K562 (cell line): ENCODE measurements at regions not wholly inside any gene's neighbourhood (a gene's known extent, or its start where the extent isn't known, plus 50 kb on each side); places are given as distances from the start of the nearest gene placed in this dataset.

ENCODE experiments used
- ATAC-seq: fragments of 200-7000 bp; cut with Tn5 transposase; 3 replicates; pipeline ENCODE4 v1.9.1; 2020; ENCODE audit warnings: moderate library complexity
- BruUV-seq: library from RNA; stranded (reverse); fragments of 400-500 nt; replicated peaks from 2 replicates; lab custom pipeline; 2021; lab: Mats Ljungman, UMichigan
- CTCF ChIA-PET: fragments of 300-600 bp; formaldehyde crosslinking; extraction: SDS; loops from one replicate; lab custom pipeline; 2021; ENCODE audit warnings: low intra/inter-chr PET ratio; lab: Yijun Ruan, JAX
- POLR2A ChIA-PET: fragments of 300-600, 350-650 bp; sonication (Branson Sonifier 250); formaldehyde crosslinking; extraction: SDS; loops from one replicate; lab custom pipeline; 2021; ENCODE audit warnings: antibody characterized with exemption, inconsistent platforms; lab: Yijun Ruan, JAX
- DNase-seq, 4 experiments: peaks; one replicate each; pipeline versions ENCODE4 v3.0.0 to v3.0.0-alpha.2; 2011 to 2018; ENCODE audit warnings: low spot score in 3 of 4, mixed read lengths in 3 of 4; ENCODE audit errors: extremely low read depth in 1 of 4
- FAIRE-seq: peaks from 2 replicates; lab custom pipeline; 2011; peaks lifted over from hg19 to GRCh38; lab: Jason Lieb, UNC
- H2AFZ ChIP-seq: 2 replicates; pipeline ENCODE4 v1.6.0; 2011; ENCODE audit warnings: low read depth, low read length, control low read depth, inconsistent platforms
- H3K27ac ChIP-seq: fragments of 200-600 bp; 3 replicates; pipeline ENCODE4 v1.8.0; 2011; ENCODE audit warnings: low read depth, mild to moderate bottlenecking, control low read depth, inconsistent platforms, low read length, moderate library complexity, mixed read lengths; ENCODE audit errors: extremely low read depth
- H3K27me3 ChIP-seq, 2 experiments: fragments of 300-600 bp in 1 of 2; 2 replicates in 1 of 2; 3 replicates in 1 of 2; pipeline versions ENCODE4 v1.6.0 to v1.8.0; 2011; ENCODE audit warnings: inconsistent platforms in 2 of 2, low read length in 2 of 2, mild to moderate bottlenecking in 1 of 2, mixed read lengths in 1 of 2, moderate library complexity in 1 of 2; ENCODE audit not compliant: control insufficient read depth in 2 of 2, insufficient read depth in 2 of 2
- H3K36me3 ChIP-seq: fragments of 300-600 bp; 3 replicates; pipeline ENCODE4 v1.8.0; 2011; ENCODE audit warnings: mild to moderate bottlenecking, low read length, inconsistent platforms; ENCODE audit not compliant: control insufficient read depth, insufficient read depth
- H3K4me1 ChIP-seq, 2 experiments: fragments of 200-600 bp in 1 of 2; replicated peaks in 1 of 2; 2 replicates in 1 of 2; 3 replicates in 1 of 2; pipeline versions ENCODE4 v1.5.1 to v1.8.0; 2011; ENCODE audit warnings: inconsistent platforms in 2 of 2, low read length in 2 of 2, mild to moderate bottlenecking in 1 of 2, mixed read lengths in 1 of 2, moderate library complexity in 1 of 2; ENCODE audit not compliant: control insufficient read depth in 2 of 2, insufficient read depth in 2 of 2
- H3K4me2 ChIP-seq: 2 replicates; pipeline ENCODE4 v1.6.1; 2011; ENCODE audit warnings: low read length, control low read depth, inconsistent platforms, mixed read lengths; ENCODE audit not compliant: insufficient read depth
- H3K4me3 ChIP-seq: fragments of 200-600 bp; sonication (generic), shearing (Covaris generic); 2 replicates; pipeline ENCODE4 v1.5.1; 2016; ENCODE audit warnings: control low read depth, inconsistent platforms
- H3K79me2 ChIP-seq: fragments of 200-600 bp; 3 replicates; pipeline ENCODE4 v1.8.0; 2011; ENCODE audit warnings: low read length, inconsistent platforms; ENCODE audit not compliant: control insufficient read depth, insufficient read depth
- H3K9ac ChIP-seq, 2 experiments: 2 replicates each; pipeline versions ENCODE4 v1.6.0 to v1.6.1; 2011; ENCODE audit warnings: low read depth in 2 of 2, low read length in 2 of 2, control low read depth in 1 of 2, inconsistent platforms in 1 of 2, mild to moderate bottlenecking in 1 of 2, mixed read lengths in 1 of 2; ENCODE audit not compliant: insufficient read depth in 1 of 2
- H3K9me1 ChIP-seq: one replicate; pipeline ENCODE4 v1.6.0; 2011; ENCODE audit warnings: inconsistent platforms, mild to moderate bottlenecking, low read length, moderate library complexity; ENCODE audit not compliant: control insufficient read depth, insufficient read depth
- H3K9me3 ChIP-seq: replicated peaks from 2 replicates; pipeline ENCODE4 v1.5.1; 2011; ENCODE audit warnings: low read depth, low read length, inconsistent platforms; ENCODE audit not compliant: control insufficient read depth, insufficient read depth
- H4K20me1 ChIP-seq: replicated peaks from 2 replicates; pipeline ENCODE4 v1.6.1; 2011; ENCODE audit warnings: low read length, inconsistent platforms, mixed read lengths; ENCODE audit not compliant: control insufficient read depth, insufficient read depth
- BCOR ChIP-seq: fragments of 450-650 bp; IDR thresholded peaks from 2 replicates; pipeline ENCODE4 v1.6.1; 2016
- BRF1 ChIP-seq: IDR thresholded peaks from 3 replicates; pipeline ENCODE4 v1.6.1; 2011; ENCODE audit warnings: borderline replicate concordance, mild to moderate bottlenecking; ENCODE audit not compliant: insufficient read length; ENCODE audit errors: extremely low read depth
- CXXC5 ChIP-seq: fragments of 250-450 bp; sonication (Bioruptor Pico); IDR thresholded peaks from 2 replicates; pipeline ENCODE4 v1.8.0; 2022; ENCODE audit warnings: inconsistent platforms, mild to moderate bottlenecking, moderate library complexity
- EP400 ChIP-seq: fragments of 450-650 bp; IDR thresholded peaks from 2 replicates; pipeline ENCODE4 v1.6.1; 2017; ENCODE audit warnings: antibody characterized with exemption, mild to moderate bottlenecking, moderate library complexity
- HNRNPK ChIP-seq: fragments of 200-400 bp; formaldehyde crosslinking; IDR thresholded peaks from one replicate; pipeline ENCODE4 v1.6.1; 2018; ENCODE audit warnings: mild to moderate bottlenecking, low read depth, low read length; ENCODE audit not compliant: poor library complexity, severe bottlenecking
- JUNB ChIP-seq: fragments of 450-650 bp; formaldehyde crosslinking; conservative IDR thresholded peaks from 2 replicates; pipeline ENCODE4 v1.4.0; 2020; ENCODE audit warnings: mild to moderate bottlenecking
- KDM1A ChIP-seq, 2 experiments: fragments of 450-650 bp; IDR thresholded peaks; 2 replicates each; pipeline ENCODE4 v1.6.1; 2016; ENCODE audit warnings: mild to moderate bottlenecking in 2 of 2
- MXI1 ChIP-seq: IDR thresholded peaks from 2 replicates; pipeline ENCODE4 v1.6.1; 2011; ENCODE audit warnings: low read depth, mild to moderate bottlenecking, improper control_type of control experiment, low read length
- RBM25 ChIP-seq: fragments of 200-400 bp; formaldehyde crosslinking; IDR thresholded peaks from 2 replicates; pipeline ENCODE4 v1.6.1; 2018; ENCODE audit warnings: low read length, low read depth, moderate library complexity; ENCODE audit not compliant: severe bottlenecking
- SMARCC2 ChIP-seq: fragments of 450-650 bp; IDR thresholded peaks from 2 replicates; pipeline ENCODE4 v1.6.1; 2017; ENCODE audit warnings: antibody characterized with exemption, moderate library complexity, mild to moderate bottlenecking, low read depth
- TARDBP ChIP-seq: fragments of 450-650 bp; IDR thresholded peaks from 2 replicates; pipeline ENCODE4 v1.6.1; 2016
- ZBTB33 ChIP-seq: sonication (generic); formaldehyde crosslinking; IDR thresholded peaks from 2 replicates; pipeline ENCODE4 v1.8.1; 2023; ENCODE audit warnings: mild to moderate bottlenecking, missing genetic modification reagents
- ZFP36 ChIP-seq: fragments of 150-350 bp; IDR thresholded peaks from 2 replicates; pipeline ENCODE4 v1.6.1; 2018; ENCODE audit warnings: low read length, low read depth; ENCODE audit not compliant: partially characterized antibody
- ZNF75A ChIP-seq: fragments of 450-650 bp; formaldehyde crosslinking; IDR thresholded peaks from 2 replicates; pipeline ENCODE4 v1.4.0; 2020; ENCODE audit warnings: mild to moderate bottlenecking
- WGBS: fragments of 100-300 bp; shearing (Covaris generic); methylation state at CpG from one replicate; pipeline ENCODE4 v1.1.6; 2016; ENCODE audit warnings: low coverage, mixed read lengths; ENCODE audit not compliant: insufficient coverage; ENCODE audit errors: missing lambda C conversion rate; 5-methylcytosine and 5-hydroxymethylcytosine counted together
- in situ Hi-C: fragments of 300-500 bp; cut with MboI; formaldehyde crosslinking; loops from 4 replicates; pipeline ENCODE4 v1.15.0; 2018; ENCODE audit warnings: inconsistent platforms, mixed read lengths
- intact Hi-C: fragments of 100-400 bp; cut with micrococcal nuclease; formaldehyde crosslinking; loops from 2 replicates; pipeline ENCODE4 v1.14.2; 2022

GRCh38 chr3:10667901-10668476 lies 148.0 kb upstream of the SLC6A11 start:
- DNase-seq (no peak), FAIRE-seq (no peak), ATAC-seq (no peak)
- BruUV-seq = no TSS peak
- intact Hi-C loops = no loop called here
- POLR2A ChIA-PET = interaction anchor here (1.4 kb wide), 1 partner anchor 12 kb away, joined by 4 read pairs; no protein-coding TSS in a partner anchor
- Histone ChIP-seq H3K27ac (no peak overlapping the region), H3K27me3 (peaks cover 4 to 22% of the 10 kb centered on the region in 2 experiments; a peak in 2 of 5 replicates), H3K9me3 (no peaks in the 10 kb centered on the region), H3K4me1 (no peaks in the 10 kb centered on the region), H3K79me2 (no peaks in the 10 kb centered on the region), H2AFZ (no peak overlapping the region), H3K4me2 (no peak overlapping the region), H4K20me1 (peaks cover 8% of the 10 kb centered on the region; the same call in 1 of the 2 replicates), H3K4me3 (no peak overlapping the region), H3K9ac (no peak overlapping the region), H3K9me1 (peaks cover 2% of the 10 kb centered on the region), H3K36me3 (no peaks in the 10 kb centered on the region)
- under 1% methylated on average over 12 of the region's 14 CpGs for WGBS
- TF ChIP-seq KDM1A (IDR thresholded peaks at IDR 0.05) (peak; percentile 33 to 52; a peak in 1 of 4 replicates), RBM25 (peak; percentile 96), BCOR (peak; percentile 78), EP400 (no peak), ZFP36 (peak; percentile 78)
- CTCF ChIA-PET = no interaction called here
- in situ Hi-C loops = no loop called here

GRCh38 chr3:10669490-10670048 lies 146.5 kb upstream of the SLC6A11 start:
- intact Hi-C loops = no loop called here
- CTCF ChIA-PET = no interaction called here
- TF ChIP-seq TARDBP (no peak), JUNB (CRISPR knock-in tag) (no peak), ZBTB33 (CRISPR knock-in tag) (no peak), BRF1 (no peak), MXI1 (no peak), SMARCC2 (no peak), HNRNPK (no peak), CXXC5 (CRISPR knock-in tag) (no peak), ZNF75A (no peak)

More at GRCh38 chr3:10669490-10670048, 146.5 kb upstream of the SLC6A11 start:
- H3K9me3 ChIP-seq = no peaks in the 10 kb centered on the region
- ATAC-seq = no peak
- H3K4me3 ChIP-seq = no peak overlapping the region
- FAIRE-seq = no peak
- no peak overlapping the region for H3K4me2 ChIP-seq
- H3K9me1 ChIP-seq = peaks cover 2% of the 10 kb centered on the region
- no TSS peak for BruUV-seq
- H3K4me1 ChIP-seq = no peaks in the 10 kb centered on the region
- in situ Hi-C loops = no loop called here
- no peak for DNase-seq
- no peak overlapping the region for H3K27ac ChIP-seq
- H3K36me3 ChIP-seq = no peaks in the 10 kb centered on the region
- H3K79me2 ChIP-seq = no peaks in the 10 kb centered on the region
- H2AFZ ChIP-seq = no peak overlapping the region
- WGBS = under 1% methylated on average over 6 of the region's 6 CpGs
- peaks cover 4 to 22% of the 10 kb centered on the region in 2 experiments; a peak in 2 of 5 replicates for H3K27me3 ChIP-seq
- peaks cover 8% of the 10 kb centered on the region; the same call in 1 of the 2 replicates for H4K20me1 ChIP-seq
- POLR2A ChIA-PET = no interaction called here
- no peak overlapping the region for H3K9ac ChIP-seq
